ENCODE measurements at regions not wholly inside any gene's neighbourhood (a gene's known extent, or its start where the extent isn't known, plus 50 kb on each side); places are given as distances from the start of the nearest gene placed in this dataset.

- TF ChIP-seq CTCF (conservative IDR thresholded peaks at IDR 0.05; ENCODE audit: low read depth, low read length) (no peak), RFX5 (IDR thresholded peaks at IDR 0.05; ENCODE audit: low read depth, low read length) (no peak), CEBPB (IDR thresholded peaks at IDR 0.05; ENCODE audit: low read depth, low read length) (no peak), POLR2A (IDR thresholded peaks at IDR 0.05; ENCODE audit: low read depth, low read length) (no peak), NFE2L2 (IDR thresholded peaks at IDR 0.05; ENCODE audit: low read depth, low read length) (no peak), USF2 (IDR thresholded peaks at IDR 0.05; ENCODE audit: low read depth, low read length) (no peak), FOS (IDR thresholded peaks at IDR 0.05; ENCODE audit: low read depth, low read length) (no peak), RCOR1 (IDR thresholded peaks at IDR 0.05; ENCODE audit: insufficient replicate concordance, low read length) (no peak)
- Histone ChIP-seq H3K79me1 (ENCODE audit: low read depth in 1 of 2, low read length in 2 of 2) (no peaks in the 10 kb centered on the region), H3K4me1 (ENCODE audit: control insufficient read depth, insufficient read depth, low read length) (no peaks in the 10 kb centered on the region), H3K9me3 (ENCODE audit: control insufficient read depth, insufficient read depth, low read length) (no peaks in the 10 kb centered on the region; the same call in 1 of the 2 replicates), H3K9ac (ENCODE audit: low read depth, low read length) (no peak overlapping the region), H2AK5ac (ENCODE audit: low read depth, low read length) (no peak overlapping the region), H4K91ac (ENCODE audit: insufficient read depth, low read depth, low read length) (no peak overlapping the region), H4K20me1 (ENCODE audit: insufficient read depth, low read length) (no peaks in the 10 kb centered on the region), H3K23ac (ENCODE audit: low read depth, low read length) (no peak overlapping the region), H3K18ac (ENCODE audit: low read depth, low read length) (no peak overlapping the region), H2BK15ac (ENCODE audit: low read depth, low read length) (no peak overlapping the region), H3K4me2 (ENCODE audit: low read depth, low read length) (no peak overlapping the region), H3K4ac (ENCODE audit: low read depth, low read length) (no peak overlapping the region), H2BK120ac (ENCODE audit: low read depth, low read length) (no peak overlapping the region), H4K8ac (ENCODE audit: low read depth in 2 of 2, low read length in 2 of 2) (no peak overlapping the region), H3K36me3 (ENCODE audit: control insufficient read depth, insufficient read depth, low read length) (no peaks in the 10 kb centered on the region), H2BK20ac (ENCODE audit: low read depth, low read length) (no peak overlapping the region), H2AK9ac (replicated peaks; ENCODE audit: low read depth, low read length, poor library complexity) (no peak overlapping the region), H3K4me3 (ENCODE audit: insufficient read depth, low read depth, low read length) (no peak overlapping the region), H3K56ac (ENCODE audit: extremely low read depth, insufficient read depth, low read length) (no peak overlapping the region), H3K14ac (replicated peaks; ENCODE audit: low read depth, low read length) (no peak overlapping the region), H3K27ac (ENCODE audit: insufficient read depth, low read length) (no peak overlapping the region), H2BK5ac (ENCODE audit: low read depth, low read length, poor library complexity, severe bottlenecking) (no peak overlapping the region), H3K9me1 (ENCODE audit: insufficient read depth, low read length) (no peaks in the 10 kb centered on the region), H3K27me3 (ENCODE audit: control insufficient read depth, insufficient read depth, low read length) (no peaks in the 10 kb centered on the region), H2AFZ (replicated peaks; ENCODE audit: low read length, poor library complexity) (no peak overlapping the region), H4K5ac (ENCODE audit: low read depth, low read length) (no peak overlapping the region)
- dilution Hi-C loops (cut with HindIII; ENCODE audit: low sequenced_read_pairs, unreplicated experiment) (no loop called here), in situ Hi-C loops (cut with MboI; ENCODE audit: low sequenced_read_pairs) (no loop called here), intact Hi-C loops (cut with micrococcal nuclease) (no loop called here)
- DNase-seq (no peak), ATAC-seq (ENCODE audit: low read depth) (no peak)
- ChIA-PET POLR2A (ENCODE audit: unreplicated experiment) (no interaction called here), CTCF (no interaction called here)
- BruUV-seq (replicated peaks), result no TSS peak
- no CpG with 5 or more reads among the region's 2 CpGs for WGBS, 2 experiments (ENCODE audit: extremely low coverage in 2 of 2, insufficient read length in 1 of 2)
These were observed 651.3 kb downstream of the TECRL start for GRCh38 chr4:63757929-63758328.

Measured in IMR-90 (cell line).